ENCODE measurements at regions not wholly inside any gene's neighbourhood (a gene's known extent, or its start where the extent isn't known, plus 50 kb on each side); places are given as distances from the start of the nearest gene placed in this dataset.
A peak's percentile ranks its signal among the peaks of the same experiment; 100 is the strongest.

DNA sequence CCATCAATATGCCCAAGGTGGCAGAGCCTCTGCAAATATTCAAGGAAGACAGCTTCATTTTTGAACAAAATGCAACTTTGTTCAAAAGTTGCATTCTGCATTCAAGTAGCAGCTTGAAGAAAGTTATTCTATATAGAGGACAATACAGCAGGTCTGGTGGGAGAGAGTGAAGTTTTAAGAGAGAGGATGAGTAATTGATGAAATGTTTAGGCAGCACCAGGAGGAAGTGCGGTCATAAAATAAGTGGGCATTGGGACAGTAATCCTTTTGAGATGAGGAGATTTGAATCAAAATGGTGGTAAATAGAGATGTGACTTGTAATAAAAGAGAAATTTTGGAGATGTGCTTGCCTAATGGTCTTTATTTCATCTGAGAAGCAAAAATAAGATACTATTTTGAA lies 607.3 kb upstream of the ZNF385D start:
- TF ChIP-seq EP300 (IDR thresholded peaks at IDR 0.05) = no peak
- TF ChIP-seq, protein P1, sequence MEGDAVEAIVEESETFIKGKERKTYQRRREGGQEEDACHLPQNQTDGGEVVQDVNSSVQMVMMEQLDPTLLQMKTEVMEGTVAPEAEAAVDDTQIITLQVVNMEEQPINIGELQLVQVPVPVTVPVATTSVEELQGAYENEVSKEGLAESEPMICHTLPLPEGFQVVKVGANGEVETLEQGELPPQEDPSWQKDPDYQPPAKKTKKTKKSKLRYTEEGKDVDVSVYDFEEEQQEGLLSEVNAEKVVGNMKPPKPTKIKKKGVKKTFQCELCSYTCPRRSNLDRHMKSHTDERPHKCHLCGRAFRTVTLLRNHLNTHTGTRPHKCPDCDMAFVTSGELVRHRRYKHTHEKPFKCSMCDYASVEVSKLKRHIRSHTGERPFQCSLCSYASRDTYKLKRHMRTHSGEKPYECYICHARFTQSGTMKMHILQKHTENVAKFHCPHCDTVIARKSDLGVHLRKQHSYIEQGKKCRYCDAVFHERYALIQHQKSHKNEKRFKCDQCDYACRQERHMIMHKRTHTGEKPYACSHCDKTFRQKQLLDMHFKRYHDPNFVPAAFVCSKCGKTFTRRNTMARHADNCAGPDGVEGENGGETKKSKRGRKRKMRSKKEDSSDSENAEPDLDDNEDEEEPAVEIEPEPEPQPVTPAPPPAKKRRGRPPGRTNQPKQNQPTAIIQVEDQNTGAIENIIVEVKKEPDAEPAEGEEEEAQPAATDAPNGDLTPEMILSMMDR (IDR thresholded peaks at IDR 0.05) = no peak
- no peak for TF ChIP-seq POLR2A (IDR thresholded peaks at IDR 0.05)
- no peak for TF ChIP-seq POLR2AphosphoS5 (IDR thresholded peaks at IDR 0.05)
- Histone ChIP-seq H3K27me3 (no peaks in the 10 kb centered on the region), H3K4me3 (no peak overlapping the region), H3K4me1 (peaks cover 0 to 6% (median 0%) of the 10 kb centered on the region in 4 donors), H3K9me3 (no peaks in the 10 kb centered on the region), H3K27ac (no peak overlapping the region), H3K36me3 (no peaks in the 10 kb centered on the region)
- intact Hi-C loops (cut with DNase I) = no loop called here
- 94 to 96% methylated on average over 1 of the region's 1 CpG for WGBS, 2 donors
- DNase-seq = no peak

DNA sequence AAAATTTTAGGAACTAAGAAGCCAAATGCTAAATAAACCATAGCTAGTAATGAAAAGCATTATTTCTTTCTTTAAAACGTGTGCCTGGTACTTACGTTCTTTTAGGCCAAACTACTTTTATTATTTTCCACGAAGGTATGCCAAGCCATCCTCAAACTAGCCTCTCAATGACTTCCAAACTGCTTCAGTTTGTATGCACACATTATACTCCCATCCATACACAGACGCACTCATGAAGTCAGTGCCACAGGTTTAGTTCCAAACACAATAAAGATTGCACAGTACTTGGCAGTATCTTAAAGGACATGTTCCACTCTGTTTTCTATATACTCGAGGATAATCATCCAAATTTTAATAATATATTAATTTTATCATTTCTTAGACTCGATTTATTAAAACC lies 609.2 kb upstream of the ZNF385D start:
- H3K27me3 ChIP-seq = no peaks in the 10 kb centered on the region
- H3K4me1 ChIP-seq = peaks cover 0 to 6% (median 0%) of the 10 kb centered on the region in 4 donors
- H3K27ac ChIP-seq = no peak overlapping the region
- H3K36me3 ChIP-seq = no peaks in the 10 kb centered on the region
- no peaks in the 10 kb centered on the region for H3K9me3 ChIP-seq
- no peak overlapping the region for H3K4me3 ChIP-seq
- intact Hi-C loops (cut with DNase I) = no loop called here
- DNase-seq = no peak
- TF ChIP-seq POLR2A (IDR thresholded peaks at IDR 0.05) = no peak
- no peak for TF ChIP-seq POLR2AphosphoS5 (IDR thresholded peaks at IDR 0.05)
- 76 to 79% methylated on average over 6 of the region's 6 CpGs for WGBS, 2 donors

DNA sequence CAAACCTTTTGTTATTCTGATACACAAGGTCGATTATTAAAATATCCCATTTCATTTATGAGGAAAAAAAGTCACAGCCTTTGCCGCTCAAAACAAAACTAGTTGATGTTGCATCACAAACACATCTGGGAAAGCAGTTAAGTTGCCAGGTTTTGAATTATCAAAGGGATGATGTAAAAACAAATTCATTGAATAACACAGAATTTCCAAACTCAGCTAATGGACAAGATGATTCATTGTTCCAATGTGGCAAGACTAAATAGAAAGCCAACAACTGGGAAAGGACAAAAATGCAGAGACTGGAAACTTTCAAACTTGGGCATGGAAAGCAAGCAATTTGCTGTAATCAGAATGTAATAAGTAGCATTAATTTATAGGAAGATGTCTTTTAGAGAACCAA lies 610.0 kb upstream of the ZNF385D start:
- TF ChIP-seq, protein P1 (IDR thresholded peaks at IDR 0.05) = no peak
- TF ChIP-seq POLR2AphosphoS5 (IDR thresholded peaks at IDR 0.05) = peak in 3 of 4 donors; percentile 9 to 33 (median 19)
- no peaks in the 10 kb centered on the region for H3K9me3 ChIP-seq
- no peak overlapping the region for H3K4me3 ChIP-seq
- intact Hi-C loops (cut with DNase I) = no loop called here
- no peaks in the 10 kb centered on the region for H3K36me3 ChIP-seq
- no peaks in the 10 kb centered on the region for H3K27me3 ChIP-seq
- H3K27ac ChIP-seq = no peak overlapping the region
- DNase-seq = no peak
- 61 to 79% methylated on average over 2 of the region's 2 CpGs for whole genome bisulfite sequencing, 2 donors
- peaks cover 0 to 6% (median 0%) of the 10 kb centered on the region in 4 donors for H3K4me1 ChIP-seq

DNA sequence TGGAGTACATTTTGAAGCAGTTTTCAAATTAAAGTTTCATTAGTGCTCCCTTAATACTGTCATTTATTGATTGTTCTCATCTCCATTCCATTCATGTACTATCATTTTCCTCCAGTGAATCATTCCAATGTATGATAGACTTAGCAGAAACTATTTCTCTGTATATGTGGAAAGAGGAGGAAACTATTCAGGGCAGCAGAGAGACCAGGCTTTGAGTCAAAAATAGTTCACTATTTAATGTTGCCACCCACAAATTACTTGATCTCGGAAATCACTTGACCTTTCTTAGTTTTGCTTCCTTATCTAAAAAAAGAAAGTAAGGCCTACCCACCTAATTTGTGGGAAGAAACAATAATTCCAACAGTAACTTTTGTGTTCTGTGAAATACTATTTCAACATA lies 610.5 kb upstream of the ZNF385D start:
- Histone ChIP-seq H3K9me3 (no peaks in the 10 kb centered on the region), H3K27me3 (no peaks in the 10 kb centered on the region), H3K27ac (no peak overlapping the region), H3K4me3 (no peak overlapping the region), H3K36me3 (no peaks in the 10 kb centered on the region), H3K4me1 (peaks cover 0 to 6% (median 0%) of the 10 kb centered on the region in 4 donors)
- TF ChIP-seq EP300 (IDR thresholded peaks at IDR 0.05) = no peak
- TF ChIP-seq POLR2A (IDR thresholded peaks at IDR 0.05) = no peak
- TF ChIP-seq, protein P1 (IDR thresholded peaks at IDR 0.05) = no peak
- no peak for TF ChIP-seq POLR2AphosphoS5 (IDR thresholded peaks at IDR 0.05)
- intact Hi-C loops (cut with DNase I) = no loop called here
- WGBS, 2 donors = 50 to 59% methylated on average over 1 of the region's 1 CpG
- no peak for DNase-seq

DNA sequence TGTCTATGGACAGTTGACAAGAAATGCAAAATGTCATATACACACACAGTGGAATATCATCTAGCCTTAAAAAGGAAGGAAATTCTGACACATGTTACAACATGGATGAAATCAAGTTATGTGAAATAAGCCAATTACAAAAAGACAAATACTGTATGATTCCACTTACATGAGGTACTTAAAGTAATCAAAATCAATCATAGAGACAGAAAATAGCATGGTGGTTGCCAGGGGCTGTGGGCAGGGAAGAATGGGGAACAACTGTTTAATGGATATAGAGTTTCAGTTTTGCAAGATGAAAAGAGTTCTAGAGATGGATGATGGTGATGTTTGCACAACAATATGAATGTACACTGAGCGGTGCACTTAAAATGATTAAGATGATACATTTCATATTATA lies 613.8 kb upstream of the ZNF385D start:
- Histone ChIP-seq H3K27ac (no peak overlapping the region), H3K36me3 (no peaks in the 10 kb centered on the region), H3K9me3 (no peaks in the 10 kb centered on the region), H3K4me1 (peaks cover 0 to 6% (median 0%) of the 10 kb centered on the region in 4 donors), H3K27me3 (no peaks in the 10 kb centered on the region), H3K4me3 (no peak overlapping the region)
- no peak for TF ChIP-seq EP300 (IDR thresholded peaks at IDR 0.05)
- TF ChIP-seq, protein P1 (IDR thresholded peaks at IDR 0.05) = no peak
- no peak for TF ChIP-seq POLR2A (IDR thresholded peaks at IDR 0.05)
- no peak for TF ChIP-seq POLR2AphosphoS5 (IDR thresholded peaks at IDR 0.05)
- WGBS, 2 donors = 76 to 91% methylated on average over 1 of the region's 1 CpG
- intact Hi-C loops (cut with DNase I) = no loop called here
- no peak for DNase-seq
